ENCODE measurements at regions not wholly inside any gene's neighbourhood (a gene's known extent, or its start where the extent isn't known, plus 50 kb on each side); places are given as distances from the start of the nearest gene placed in this dataset.

DNA sequence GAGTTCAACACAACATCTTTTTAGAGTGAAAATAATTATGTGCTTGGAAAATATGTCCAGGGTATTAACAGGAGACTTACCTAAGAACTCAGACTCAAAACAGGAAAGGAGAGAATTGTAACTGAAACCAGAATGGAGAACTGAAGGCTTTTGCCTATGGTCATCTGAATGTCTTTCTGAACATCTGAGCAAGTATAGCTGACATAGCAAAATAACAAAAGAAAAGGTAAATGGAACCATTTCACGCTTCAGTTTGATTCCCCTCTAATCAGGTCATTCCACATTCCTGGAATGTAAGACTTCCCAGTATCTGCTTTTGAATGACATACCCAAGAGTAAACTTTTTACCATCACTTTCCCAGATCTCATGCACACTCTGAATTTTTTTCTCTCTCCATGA, 500.4 kb upstream of the HS3ST1 start:
- H3K4me3 ChIP-seq (ENCODE audit: low read depth, low read length) = no peak overlapping the region
- TF ChIP-seq, protein P1, sequence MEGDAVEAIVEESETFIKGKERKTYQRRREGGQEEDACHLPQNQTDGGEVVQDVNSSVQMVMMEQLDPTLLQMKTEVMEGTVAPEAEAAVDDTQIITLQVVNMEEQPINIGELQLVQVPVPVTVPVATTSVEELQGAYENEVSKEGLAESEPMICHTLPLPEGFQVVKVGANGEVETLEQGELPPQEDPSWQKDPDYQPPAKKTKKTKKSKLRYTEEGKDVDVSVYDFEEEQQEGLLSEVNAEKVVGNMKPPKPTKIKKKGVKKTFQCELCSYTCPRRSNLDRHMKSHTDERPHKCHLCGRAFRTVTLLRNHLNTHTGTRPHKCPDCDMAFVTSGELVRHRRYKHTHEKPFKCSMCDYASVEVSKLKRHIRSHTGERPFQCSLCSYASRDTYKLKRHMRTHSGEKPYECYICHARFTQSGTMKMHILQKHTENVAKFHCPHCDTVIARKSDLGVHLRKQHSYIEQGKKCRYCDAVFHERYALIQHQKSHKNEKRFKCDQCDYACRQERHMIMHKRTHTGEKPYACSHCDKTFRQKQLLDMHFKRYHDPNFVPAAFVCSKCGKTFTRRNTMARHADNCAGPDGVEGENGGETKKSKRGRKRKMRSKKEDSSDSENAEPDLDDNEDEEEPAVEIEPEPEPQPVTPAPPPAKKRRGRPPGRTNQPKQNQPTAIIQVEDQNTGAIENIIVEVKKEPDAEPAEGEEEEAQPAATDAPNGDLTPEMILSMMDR (IDR thresholded peaks at IDR 0.05; ENCODE audit: insufficient read depth, low read length) = no peak
- no peak for DNase-seq (ENCODE audit: low read depth)

DNA sequence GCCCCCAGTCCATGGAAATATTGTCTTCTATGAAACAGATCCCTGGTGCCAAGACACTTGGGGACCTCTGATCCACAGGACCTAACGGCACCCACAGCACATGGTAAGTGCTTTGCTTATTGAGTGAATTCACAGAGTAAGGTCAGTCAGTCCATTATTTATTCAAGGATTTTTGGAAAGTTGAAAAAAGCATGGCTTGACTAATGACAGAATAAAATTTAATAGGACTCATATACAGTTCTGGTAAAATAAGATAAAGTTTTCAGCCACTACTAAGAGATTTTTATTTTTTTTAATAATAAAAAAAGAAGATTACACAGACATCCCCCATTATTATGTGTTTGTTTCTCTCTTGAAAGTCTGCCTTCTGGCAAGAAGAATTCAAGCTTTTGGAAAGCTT, 490.6 kb upstream of the HS3ST1 start:
- no peak overlapping the region for H3K4me3 ChIP-seq (ENCODE audit: low read depth, low read length)
- TF ChIP-seq, protein P1 (IDR thresholded peaks at IDR 0.05; ENCODE audit: insufficient read depth, low read length) = no peak
- no peak for DNase-seq (ENCODE audit: low read depth)

DNA sequence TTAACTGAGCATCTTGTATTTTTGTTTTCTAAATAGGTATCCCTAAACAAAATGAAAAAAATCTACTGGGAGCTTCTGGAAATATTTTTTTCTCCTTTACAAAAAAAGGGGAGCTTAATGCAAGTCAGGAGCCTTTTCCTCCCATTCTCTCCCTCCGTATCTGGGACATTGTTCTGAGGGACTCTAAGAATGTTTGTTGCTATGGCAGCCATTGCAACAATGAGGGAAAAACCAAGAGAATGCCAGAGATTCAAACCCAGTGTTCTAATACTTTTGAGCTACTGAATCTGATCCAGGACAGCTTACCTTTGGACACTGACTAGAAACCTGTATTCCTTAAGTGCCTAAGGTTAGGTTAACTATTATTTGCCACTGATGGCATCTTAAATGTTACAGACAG, 485.7 kb upstream of the HS3ST1 start:
- TF ChIP-seq, protein P1 (IDR thresholded peaks at IDR 0.05; ENCODE audit: insufficient read depth, low read length) = no peak
- peak; percentile 78 for DNase-seq (ENCODE audit: low read depth)

DNA sequence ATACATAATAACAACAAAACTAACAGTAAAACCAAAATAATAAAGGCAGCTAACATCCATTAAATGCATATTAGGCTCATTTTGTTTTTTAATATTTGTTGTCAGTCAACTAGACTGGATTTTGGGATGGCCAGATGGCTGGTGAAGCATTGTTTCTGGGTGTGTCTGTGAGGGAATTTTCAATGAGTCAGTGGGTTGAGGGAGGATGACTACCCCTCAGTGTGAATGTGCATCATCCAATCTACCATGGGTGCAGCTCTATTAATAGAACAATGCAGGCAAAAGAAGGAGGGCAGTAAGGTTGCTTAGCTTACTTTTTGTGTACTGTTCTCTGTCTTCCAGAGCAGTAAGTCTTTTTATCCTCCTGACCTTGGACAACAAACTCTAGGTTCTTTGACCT, 484.2 kb upstream of the HS3ST1 start:
- no peak overlapping the region for H3K4me3 ChIP-seq (ENCODE audit: low read depth, low read length)
- TF ChIP-seq, protein P1 (IDR thresholded peaks at IDR 0.05; ENCODE audit: insufficient read depth, low read length) = no peak
- DNase-seq (ENCODE audit: low read depth) = peak; percentile 82

More for the DNA sequence above, 485.7 kb upstream of the HS3ST1 start:
- no peak overlapping the region for H3K4me3 ChIP-seq (ENCODE audit: low read depth, low read length)

DNA sequence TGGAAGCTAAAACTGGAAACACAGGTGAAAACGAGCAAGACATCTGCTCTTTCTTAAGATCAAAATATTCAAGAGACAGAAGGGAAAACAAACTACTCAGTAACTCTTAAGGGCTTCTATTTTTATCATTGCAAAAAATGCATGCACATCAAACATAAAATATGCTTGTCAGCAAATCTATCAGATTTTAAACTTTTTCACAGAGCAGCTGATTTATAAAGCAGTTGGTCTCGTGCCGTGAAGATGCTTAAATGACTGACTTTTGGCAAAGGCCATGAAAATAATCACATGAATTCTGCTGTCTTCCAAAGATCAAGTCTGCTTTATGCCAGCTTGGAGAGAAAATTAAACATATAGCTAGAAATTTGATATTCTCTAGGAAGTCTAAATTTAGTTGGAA, 482.1 kb upstream of the HS3ST1 start:
- DNase-seq (ENCODE audit: low read depth) = no peak
- TF ChIP-seq, protein P1 (IDR thresholded peaks at IDR 0.05; ENCODE audit: insufficient read depth, low read length) = no peak
- H3K4me3 ChIP-seq (ENCODE audit: low read depth, low read length) = no peak overlapping the region

DNA sequence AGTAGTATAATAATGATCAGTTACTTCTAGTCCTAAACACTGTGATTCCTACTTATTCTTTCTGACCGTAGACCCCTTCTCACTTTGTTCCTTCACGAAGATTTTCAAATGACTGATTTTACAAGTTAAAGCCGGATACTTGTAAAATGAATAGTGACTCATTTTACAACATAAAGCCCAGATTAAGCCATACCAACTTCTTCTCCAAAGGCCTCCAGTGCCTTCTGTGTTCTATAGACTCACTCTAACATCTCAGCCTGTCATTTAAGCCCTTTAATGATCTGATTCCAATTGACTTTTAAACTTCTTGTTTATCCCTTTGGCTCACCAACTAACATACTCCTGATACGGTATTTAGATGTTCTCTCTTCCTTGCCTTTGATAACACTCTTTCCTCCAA, 480.0 kb upstream of the HS3ST1 start:
- TF ChIP-seq, protein P1 (IDR thresholded peaks at IDR 0.05; ENCODE audit: insufficient read depth, low read length) = no peak
- H3K4me3 ChIP-seq (ENCODE audit: low read depth, low read length) = no peak overlapping the region

DNA sequence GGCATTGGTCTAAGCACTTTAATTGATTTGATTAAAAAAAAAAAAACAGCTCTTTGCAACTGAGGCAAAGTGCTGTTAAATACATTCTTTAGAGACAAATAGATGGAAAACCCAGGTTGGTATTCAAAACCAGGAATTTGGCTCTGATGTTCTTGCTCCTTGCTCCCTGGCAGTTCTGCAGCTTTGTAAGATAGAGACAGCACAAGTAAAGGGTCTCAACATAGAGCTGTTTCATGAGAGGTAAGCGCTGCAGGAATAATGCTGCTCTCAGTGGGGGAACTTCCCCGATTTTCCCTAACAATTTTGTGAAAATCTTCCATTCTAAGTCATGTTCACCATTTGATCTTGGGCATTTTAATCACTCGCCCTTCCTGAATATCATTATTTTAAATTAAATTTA, 479.5 kb upstream of the HS3ST1 start:
- no peak for DNase-seq (ENCODE audit: low read depth)
- TF ChIP-seq, protein P1 (IDR thresholded peaks at IDR 0.05; ENCODE audit: insufficient read depth, low read length) = no peak
- H3K4me3 ChIP-seq (ENCODE audit: low read depth, low read length) = no peak overlapping the region

More for the DNA sequence above, 480.0 kb upstream of the HS3ST1 start:
- no peak for DNase-seq (ENCODE audit: low read depth)
